ENCODE measurements at regions not wholly inside any gene's neighbourhood (a gene's known extent, or its start where the extent isn't known, plus 50 kb on each side); places are given as distances from the start of the nearest gene placed in this dataset.

DNA sequence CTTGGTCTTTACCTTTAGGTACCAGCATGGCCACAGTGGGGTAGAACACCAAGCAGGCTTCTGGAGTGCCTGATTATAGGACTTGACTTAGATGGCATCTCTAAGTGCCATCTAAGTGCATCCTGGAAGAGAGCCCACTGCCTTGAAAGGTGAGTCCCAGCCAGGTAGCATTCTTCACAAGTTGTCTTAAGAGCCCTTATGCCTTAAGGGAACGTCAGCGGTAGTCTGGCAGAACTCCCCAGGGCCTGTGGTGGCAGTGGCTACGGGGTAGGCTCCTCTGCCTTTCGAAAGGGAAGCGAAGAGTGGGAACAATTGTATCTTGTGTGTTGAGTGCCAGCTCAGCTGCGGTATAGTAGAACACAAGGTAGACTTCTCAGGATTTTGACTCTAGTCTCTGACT, 549.0 kb downstream of the HS3ST4 start:
- no peaks in the 10 kb centered on the region for H3K4me1 ChIP-seq (ENCODE audit: low read depth, poor library complexity, severe bottlenecking)
- no peaks in the 10 kb centered on the region for H4K20me1 ChIP-seq (ENCODE audit: insufficient read depth)
- H2AFZ ChIP-seq (ENCODE audit: low read depth) = no peak overlapping the region
- no peaks in the 10 kb centered on the region for H3K27me3 ChIP-seq (ENCODE audit: insufficient read depth, low read depth)
- TF ChIP-seq, protein P1, sequence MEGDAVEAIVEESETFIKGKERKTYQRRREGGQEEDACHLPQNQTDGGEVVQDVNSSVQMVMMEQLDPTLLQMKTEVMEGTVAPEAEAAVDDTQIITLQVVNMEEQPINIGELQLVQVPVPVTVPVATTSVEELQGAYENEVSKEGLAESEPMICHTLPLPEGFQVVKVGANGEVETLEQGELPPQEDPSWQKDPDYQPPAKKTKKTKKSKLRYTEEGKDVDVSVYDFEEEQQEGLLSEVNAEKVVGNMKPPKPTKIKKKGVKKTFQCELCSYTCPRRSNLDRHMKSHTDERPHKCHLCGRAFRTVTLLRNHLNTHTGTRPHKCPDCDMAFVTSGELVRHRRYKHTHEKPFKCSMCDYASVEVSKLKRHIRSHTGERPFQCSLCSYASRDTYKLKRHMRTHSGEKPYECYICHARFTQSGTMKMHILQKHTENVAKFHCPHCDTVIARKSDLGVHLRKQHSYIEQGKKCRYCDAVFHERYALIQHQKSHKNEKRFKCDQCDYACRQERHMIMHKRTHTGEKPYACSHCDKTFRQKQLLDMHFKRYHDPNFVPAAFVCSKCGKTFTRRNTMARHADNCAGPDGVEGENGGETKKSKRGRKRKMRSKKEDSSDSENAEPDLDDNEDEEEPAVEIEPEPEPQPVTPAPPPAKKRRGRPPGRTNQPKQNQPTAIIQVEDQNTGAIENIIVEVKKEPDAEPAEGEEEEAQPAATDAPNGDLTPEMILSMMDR (conservative IDR thresholded peaks at IDR 0.05; ENCODE audit: low read depth, low read length) = no peak
- no peak overlapping the region for H3K4me2 ChIP-seq
- H3K27ac ChIP-seq = no peak overlapping the region
- no peaks in the 10 kb centered on the region for H3K36me3 ChIP-seq (ENCODE audit: insufficient read depth)
- H3K79me2 ChIP-seq (ENCODE audit: insufficient read depth, low read depth) = no peaks in the 10 kb centered on the region
- H3K4me3 ChIP-seq (IDR thresholded peaks at IDR 0.05; ENCODE audit: insufficient read depth, low read depth, low read length) = no peak overlapping the region
- H3K9ac ChIP-seq = no peak overlapping the region

DNA sequence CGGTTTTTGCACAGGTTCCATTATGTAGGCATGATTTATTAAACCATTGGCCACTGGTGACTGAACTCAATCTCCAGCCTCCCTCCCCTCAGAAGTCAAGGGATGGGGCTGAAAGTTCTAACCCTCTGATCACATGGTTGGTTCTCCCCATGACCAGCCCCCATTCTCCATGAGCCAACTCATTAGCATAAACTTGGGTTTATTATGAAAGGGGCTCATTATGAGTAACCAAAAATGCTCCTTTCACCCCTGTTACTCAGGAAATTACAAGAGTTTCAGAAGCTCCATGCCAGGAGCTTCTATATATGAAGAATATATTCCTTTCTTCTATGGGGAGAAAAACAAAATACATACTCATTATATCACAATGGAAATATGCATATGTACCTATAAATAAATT, 555.3 kb downstream of the HS3ST4 start:
- Histone ChIP-seq H3K4me2 (no peak overlapping the region), H4K20me1 (ENCODE audit: insufficient read depth) (no peaks in the 10 kb centered on the region), H3K9ac (no peak overlapping the region), H3K27ac (no peak overlapping the region), H2AFZ (ENCODE audit: low read depth) (no peak overlapping the region), H3K27me3 (ENCODE audit: insufficient read depth, low read depth) (no peaks in the 10 kb centered on the region), H3K4me3 (IDR thresholded peaks at IDR 0.05; ENCODE audit: insufficient read depth, low read depth, low read length) (no peak overlapping the region), H3K4me1 (ENCODE audit: low read depth, poor library complexity, severe bottlenecking) (no peaks in the 10 kb centered on the region), H3K79me2 (ENCODE audit: insufficient read depth, low read depth) (no peaks in the 10 kb centered on the region), H3K36me3 (ENCODE audit: insufficient read depth) (no peaks in the 10 kb centered on the region)
- TF ChIP-seq, protein P1 (conservative IDR thresholded peaks at IDR 0.05; ENCODE audit: low read depth, low read length) = no peak

DNA sequence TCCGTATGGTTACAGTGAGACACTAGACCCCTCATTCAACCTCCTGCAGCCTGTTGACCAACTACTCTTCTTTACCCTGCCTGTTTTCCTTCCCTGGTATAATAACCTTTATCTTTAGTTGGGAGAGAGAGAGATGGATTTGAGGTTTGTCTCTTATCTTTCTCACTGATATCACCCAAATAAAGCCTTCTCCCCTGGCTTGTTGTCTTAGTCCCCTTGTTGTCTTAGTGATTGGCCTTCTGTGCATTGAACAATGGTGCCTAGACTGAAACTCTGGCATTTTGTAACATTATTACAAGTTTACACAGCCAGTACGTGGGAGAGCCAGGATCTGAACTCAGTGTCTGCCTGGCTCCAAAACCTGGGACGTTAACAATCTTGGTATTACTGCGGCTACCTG, 560.8 kb downstream of the HS3ST4 start:
- Histone ChIP-seq H2AFZ (ENCODE audit: low read depth) (no peak overlapping the region), H3K27me3 (ENCODE audit: insufficient read depth, low read depth) (no peaks in the 10 kb centered on the region), H3K79me2 (ENCODE audit: insufficient read depth, low read depth) (no peaks in the 10 kb centered on the region), H3K36me3 (ENCODE audit: insufficient read depth) (no peaks in the 10 kb centered on the region), H4K20me1 (ENCODE audit: insufficient read depth) (no peaks in the 10 kb centered on the region), H3K4me3 (IDR thresholded peaks at IDR 0.05; ENCODE audit: insufficient read depth, low read depth, low read length) (no peak overlapping the region), H3K27ac (no peak overlapping the region), H3K4me1 (ENCODE audit: low read depth, poor library complexity, severe bottlenecking) (no peaks in the 10 kb centered on the region), H3K4me2 (no peak overlapping the region), H3K9ac (no peak overlapping the region)
- TF ChIP-seq, protein P1 (conservative IDR thresholded peaks at IDR 0.05; ENCODE audit: low read depth, low read length) = no peak

DNA sequence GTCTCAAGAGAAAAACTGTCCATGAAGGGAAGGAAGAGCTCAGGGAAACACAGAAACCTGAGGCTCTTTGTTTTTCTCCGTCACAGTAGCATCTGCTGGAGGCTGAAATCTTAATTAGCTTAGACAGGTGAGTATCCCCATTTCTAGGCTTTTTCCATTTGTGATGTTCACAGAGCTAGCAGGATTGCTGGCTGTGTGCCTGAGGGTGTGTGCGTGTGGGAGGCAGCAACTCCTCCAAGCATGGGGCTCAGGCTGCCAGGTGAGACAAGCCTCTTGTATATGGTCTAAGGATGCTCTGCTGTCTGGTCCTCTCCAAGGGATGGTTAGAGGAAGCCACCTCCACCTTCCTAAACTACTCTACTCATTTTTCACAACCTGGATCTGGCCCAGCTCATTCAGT, 569.9 kb downstream of the HS3ST4 start:
- no peaks in the 10 kb centered on the region for H4K20me1 ChIP-seq (ENCODE audit: insufficient read depth)
- H3K4me3 ChIP-seq (IDR thresholded peaks at IDR 0.05; ENCODE audit: insufficient read depth, low read depth, low read length) = no peak overlapping the region
- TF ChIP-seq, protein P1 (conservative IDR thresholded peaks at IDR 0.05; ENCODE audit: low read depth, low read length) = no peak
- no peak overlapping the region for H2AFZ ChIP-seq (ENCODE audit: low read depth)
- H3K4me2 ChIP-seq = no peak overlapping the region
- no peaks in the 10 kb centered on the region for H3K79me2 ChIP-seq (ENCODE audit: insufficient read depth, low read depth)
- no peak overlapping the region for H3K27ac ChIP-seq
- H3K9ac ChIP-seq = no peak overlapping the region
- H3K36me3 ChIP-seq (ENCODE audit: insufficient read depth) = no peaks in the 10 kb centered on the region
- no peaks in the 10 kb centered on the region for H3K27me3 ChIP-seq (ENCODE audit: insufficient read depth, low read depth)
- no peaks in the 10 kb centered on the region for H3K4me1 ChIP-seq (ENCODE audit: low read depth, poor library complexity, severe bottlenecking)

DNA sequence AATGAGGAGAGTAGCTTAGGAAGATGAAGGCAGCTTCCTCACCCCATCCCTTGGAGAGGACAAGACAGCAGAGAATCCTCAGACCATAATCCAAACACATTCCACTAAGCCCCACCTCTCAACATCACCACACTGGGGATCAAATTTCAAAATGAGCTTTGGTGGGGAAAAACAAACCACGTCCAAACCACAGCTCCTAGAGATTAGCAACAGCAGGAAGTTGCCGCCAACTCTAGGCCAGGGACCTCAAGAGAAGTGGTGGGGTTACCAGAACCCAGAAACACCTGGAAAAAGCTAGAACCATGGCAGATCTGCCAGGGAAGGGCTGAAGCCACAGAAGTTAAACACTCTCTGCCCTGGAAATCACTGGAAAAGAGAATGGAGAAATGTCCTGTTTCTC, 571.6 kb downstream of the HS3ST4 start:
- H3K27ac ChIP-seq = no peak overlapping the region
- no peaks in the 10 kb centered on the region for H3K27me3 ChIP-seq (ENCODE audit: insufficient read depth, low read depth)
- no peak overlapping the region for H3K4me2 ChIP-seq
- no peak overlapping the region for H3K9ac ChIP-seq
- no peak overlapping the region for H3K4me3 ChIP-seq (IDR thresholded peaks at IDR 0.05; ENCODE audit: insufficient read depth, low read depth, low read length)
- TF ChIP-seq, protein P1 (conservative IDR thresholded peaks at IDR 0.05; ENCODE audit: low read depth, low read length) = no peak
- no peaks in the 10 kb centered on the region for H3K36me3 ChIP-seq (ENCODE audit: insufficient read depth)
- no peaks in the 10 kb centered on the region for H3K79me2 ChIP-seq (ENCODE audit: insufficient read depth, low read depth)
- no peaks in the 10 kb centered on the region for H4K20me1 ChIP-seq (ENCODE audit: insufficient read depth)
- H3K4me1 ChIP-seq (ENCODE audit: low read depth, poor library complexity, severe bottlenecking) = no peaks in the 10 kb centered on the region
- H2AFZ ChIP-seq (ENCODE audit: low read depth) = no peak overlapping the region
